B cell (primary cell): ENCODE measurements at regions not wholly inside any gene's neighbourhood (a gene's known extent, or its start where the extent isn't known, plus 50 kb on each side); places are given as distances from the start of the nearest gene placed in this dataset.

Experiments
- ATAC-seq: fragments of 200-7000 bp; cut with Tn5 transposase; one replicate; pipeline ENCODE4 v1.10.0; 2021; ENCODE audit warnings: low read depth, mild to moderate bottlenecking, moderate number of reproducible peaks, moderate library complexity
- CTCF ChIA-PET: fragments of 350-600 bp; sonication (Branson Sonifier 250); formaldehyde crosslinking; loops from one replicate; lab custom pipeline; 2021; ENCODE audit warnings: antibody characterized with exemption, inconsistent platforms; lab: Charles Lee
- POLR2A ChIA-PET: fragments of 350-600 bp; sonication (Branson Sonifier 250); formaldehyde crosslinking; loops from one replicate; lab custom pipeline; 2021; ENCODE audit warnings: antibody characterized with exemption; lab: Charles Lee
- DNase-seq: peaks from one replicate; pipeline ENCODE4 v3.0.0; 2013
- H2AFZ ChIP-seq: 2 replicates; pipeline ENCODE4 v1.6.1; 2012; ENCODE audit warnings: mild to moderate bottlenecking, low read depth, low read length; ENCODE audit not compliant: insufficient read depth, poor library complexity, severe bottlenecking
- H3K27ac ChIP-seq, 2 donors: 1 replicate in 1 of 2; 2 replicates in 1 of 2; pipeline ENCODE4 v1.5.1; 2012 to 2013; ENCODE audit warnings: low read length in 2 of 2, mild to moderate bottlenecking in 2 of 2, moderate library complexity in 1 of 2
- H3K27me3 ChIP-seq, 4 experiments: fragments of 200-600 bp in 1 of 4; sonication (generic) in 1 of 4; replicated peaks in 1 of 4; 1 replicate in 2 of 4; 2 replicates in 2 of 4; pipeline versions ENCODE4 v1.6.1 to v1.7.0; 2013 to 2016; ENCODE audit warnings: low read length in 3 of 4, mild to moderate bottlenecking in 2 of 4, mixed read lengths in 1 of 4, moderate library complexity in 1 of 4; ENCODE audit not compliant: insufficient read depth in 4 of 4, control insufficient read depth in 3 of 4; ENCODE audit errors: control extremely low read depth in 1 of 4
- H3K36me3 ChIP-seq, 2 experiments: replicated peaks in 1 of 2; 1 replicate in 1 of 2; 2 replicates in 1 of 2; pipeline versions ENCODE4 v1.6.1 to v1.7.1; 2013; ENCODE audit warnings: low read length in 1 of 2; ENCODE audit not compliant: insufficient read depth in 2 of 2, control insufficient read depth in 1 of 2; ENCODE audit errors: control extremely low read depth in 1 of 2, extremely low read depth in 1 of 2
- H3K4me1 ChIP-seq, 2 donors: fragments of 200-600 bp in 1 of 2; sonication (generic) in 1 of 2; 1 replicate in 1 of 2; 2 replicates in 1 of 2; pipeline versions ENCODE4 v1.5.1 to v1.6.1; 2013 to 2017; ENCODE audit warnings: low read length in 2 of 2; ENCODE audit not compliant: control insufficient read depth in 2 of 2, insufficient read depth in 2 of 2
- H3K4me2 ChIP-seq: replicated peaks from 2 replicates; pipeline ENCODE3; 2012; ENCODE audit warnings: mild to moderate bottlenecking, low read depth, low read length; ENCODE audit not compliant: poor library complexity, severe bottlenecking
- H3K4me3 ChIP-seq, 5 experiments: fragments of 200-600 bp in 1 of 5; sonication (generic) in 1 of 5; 1 replicate in 3 of 5; 2 replicates in 2 of 5; pipeline versions ENCODE4 v1.5.1 to v1.7.0; 2011 to 2016; ENCODE audit warnings: low read length in 4 of 5, mild to moderate bottlenecking in 4 of 5, low read depth in 2 of 5, control low read depth in 1 of 5, moderate library complexity in 1 of 5; ENCODE audit not compliant: insufficient read depth in 1 of 5; ENCODE audit errors: control extremely low read depth in 1 of 5, extremely low read depth in 1 of 5
- H3K79me2 ChIP-seq: fragments of 200-600 bp; sonication (generic); one replicate; pipeline ENCODE4 v1.6.0; 2016; ENCODE audit warnings: low read length; ENCODE audit not compliant: control insufficient read depth, insufficient read depth
- H3K9ac ChIP-seq: fragments of 200-600 bp; sonication (generic); 2 replicates; pipeline ENCODE4 v1.6.1; 2017; ENCODE audit warnings: mild to moderate bottlenecking, low read length, moderate library complexity
- H3K9me3 ChIP-seq, 3 donors: one replicate each; pipeline versions ENCODE4 v1.6.1 to v1.7.1; 2013; ENCODE audit warnings: low read length in 2 of 3; ENCODE audit not compliant: control insufficient read depth in 2 of 3, insufficient read depth in 1 of 3; ENCODE audit errors: control extremely low read depth in 1 of 3
- H4K20me1 ChIP-seq: 2 replicates; pipeline ENCODE4 v1.6.0; 2012; ENCODE audit warnings: mild to moderate bottlenecking, low read length; ENCODE audit not compliant: insufficient read depth, control insufficient read depth, poor library complexity, severe bottlenecking
- H3K27ac Mint-ChIP-seq: one replicate; pipeline ENCODE4 v1.8.0; 2021; ENCODE audit warnings: mixed read lengths
- H3K27me3 Mint-ChIP-seq: one replicate; pipeline ENCODE4 v1.8.0; 2021; ENCODE audit warnings: mixed read lengths
- H3K4me1 Mint-ChIP-seq: one replicate; pipeline ENCODE4 v1.8.0; 2021; ENCODE audit warnings: mixed read lengths
- H3K4me3 Mint-ChIP-seq: one replicate; pipeline ENCODE4 v1.8.0; 2021; ENCODE audit warnings: mixed read lengths
- H3K9me3 Mint-ChIP-seq: one replicate; pipeline ENCODE4 v1.8.0; 2022; ENCODE audit warnings: mixed read lengths; ENCODE audit not compliant: insufficient read depth
- EZH2 ChIP-seq: IDR thresholded peaks from 2 replicates; pipeline ENCODE4 v1.6.1; 2012; ENCODE audit warnings: borderline replicate concordance, low read depth, mild to moderate bottlenecking, moderate library complexity, low read length; ENCODE audit not compliant: insufficient read depth, poor library complexity, severe bottlenecking
- WGBS: methylation state at CpG from one replicate; pipeline ENCODE4 v1.1.5; 2013; ENCODE audit warnings: missing lambda C conversion rate; ENCODE audit not compliant: insufficient coverage; 5-methylcytosine and 5-hydroxymethylcytosine counted together
- intact Hi-C: fragments of 100-400 bp; cut with micrococcal nuclease; formaldehyde crosslinking; loops from one replicate; pipeline ENCODE4 v1.10.0; 2022
- TF ChIP-seq, protein P1 (sequence below): fragments of 200-600 bp; IDR thresholded peaks from one replicate; pipeline ENCODE4 v1.8.0; 2022; ENCODE audit warnings: antibody characterized with exemption, mild to moderate bottlenecking

DNA sequence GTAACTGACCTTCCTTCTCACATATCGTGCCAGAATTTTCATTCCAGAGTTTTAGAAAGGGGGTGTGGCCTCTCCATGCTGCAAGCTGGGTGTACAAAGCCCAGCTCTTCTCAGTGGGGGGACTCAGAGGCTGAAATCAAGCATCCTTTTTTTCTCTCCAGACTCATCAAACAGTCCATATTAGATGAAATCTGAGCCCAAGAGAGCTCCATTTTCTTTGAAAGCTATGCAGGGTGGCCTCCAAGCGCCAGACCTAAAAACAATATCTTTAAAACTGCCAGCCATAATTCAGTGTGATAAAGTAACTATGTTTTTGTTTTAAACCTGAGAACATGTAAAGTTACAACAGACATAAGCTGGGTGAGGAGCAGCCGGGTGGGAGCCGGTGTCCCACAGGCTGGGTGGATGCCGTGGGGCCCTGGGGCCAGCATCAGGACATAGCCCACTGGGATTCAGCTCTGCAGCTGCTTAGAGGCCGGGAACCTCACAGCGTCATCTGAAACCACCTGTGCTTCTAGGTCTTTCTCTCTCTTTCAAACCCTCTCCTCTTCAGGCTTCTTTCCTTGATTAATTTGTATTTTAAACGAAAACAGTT, 249.2 kb downstream of the ZNF536 start:
- CTCF ChIA-PET: interaction anchor here (1.6 kb wide), 1 partner anchor 8 kb away, joined by 3 read pairs; no protein-coding TSS in a partner anchor

GRCh38 chr19:30620354-30620753, 248.2 kb downstream of the ZNF536 start:
- WGBS: 75% methylated on average over 3 of the region's 4 CpGs
- TF ChIP-seq, protein P1, sequence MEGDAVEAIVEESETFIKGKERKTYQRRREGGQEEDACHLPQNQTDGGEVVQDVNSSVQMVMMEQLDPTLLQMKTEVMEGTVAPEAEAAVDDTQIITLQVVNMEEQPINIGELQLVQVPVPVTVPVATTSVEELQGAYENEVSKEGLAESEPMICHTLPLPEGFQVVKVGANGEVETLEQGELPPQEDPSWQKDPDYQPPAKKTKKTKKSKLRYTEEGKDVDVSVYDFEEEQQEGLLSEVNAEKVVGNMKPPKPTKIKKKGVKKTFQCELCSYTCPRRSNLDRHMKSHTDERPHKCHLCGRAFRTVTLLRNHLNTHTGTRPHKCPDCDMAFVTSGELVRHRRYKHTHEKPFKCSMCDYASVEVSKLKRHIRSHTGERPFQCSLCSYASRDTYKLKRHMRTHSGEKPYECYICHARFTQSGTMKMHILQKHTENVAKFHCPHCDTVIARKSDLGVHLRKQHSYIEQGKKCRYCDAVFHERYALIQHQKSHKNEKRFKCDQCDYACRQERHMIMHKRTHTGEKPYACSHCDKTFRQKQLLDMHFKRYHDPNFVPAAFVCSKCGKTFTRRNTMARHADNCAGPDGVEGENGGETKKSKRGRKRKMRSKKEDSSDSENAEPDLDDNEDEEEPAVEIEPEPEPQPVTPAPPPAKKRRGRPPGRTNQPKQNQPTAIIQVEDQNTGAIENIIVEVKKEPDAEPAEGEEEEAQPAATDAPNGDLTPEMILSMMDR: no peak
- TF ChIP-seq EZH2: no peak
- ATAC-seq (no peak), DNase-seq (no peak)
- H3K27ac ChIP-seq: no peak overlapping the region
- ChIA-PET POLR2A (no interaction called here), CTCF (interaction anchor here (1.6 kb wide), 1 partner anchor 9 kb away, joined by 3 read pairs; no protein-coding TSS in a partner anchor)
- H3K9me3 ChIP-seq: peaks cover 0 to 22% (median 9%) of the 10 kb centered on the region in 3 donors
- H3K4me1 Mint-ChIP-seq: no peaks in the 10 kb centered on the region
- no peak overlapping the region for H3K4me2 ChIP-seq
- H3K27me3 Mint-ChIP-seq: no peaks in the 10 kb centered on the region
- no peak overlapping the region for H3K27ac Mint-ChIP-seq
- H3K27me3 ChIP-seq: no peaks in the 10 kb centered on the region
- H3K36me3 ChIP-seq: no peaks in the 10 kb centered on the region
- no peak overlapping the region for H2AFZ ChIP-seq
- no peak overlapping the region for H3K9ac ChIP-seq
- peaks cover 2% of the 10 kb centered on the region for H3K9me3 Mint-ChIP-seq
- no peaks in the 10 kb centered on the region for H4K20me1 ChIP-seq
- intact Hi-C loops: no loop called here
- no peak overlapping the region for H3K4me3 Mint-ChIP-seq
- H3K79me2 ChIP-seq: no peaks in the 10 kb centered on the region
- no peak overlapping the region for H3K4me3 ChIP-seq
- H3K4me1 ChIP-seq: no peaks in the 10 kb centered on the region

More for the DNA sequence above, 249.2 kb downstream of the ZNF536 start:
- Mint-ChIP-seq H3K4me3 (no peak overlapping the region), H3K4me1 (no peaks in the 10 kb centered on the region), H3K9me3 (peaks cover 2% of the 10 kb centered on the region), H3K27me3 (no peaks in the 10 kb centered on the region), H3K27ac (no peak overlapping the region)
- POLR2A ChIA-PET: no interaction called here
- WGBS: 96% methylated on average over 7 of the region's 8 CpGs
- Histone ChIP-seq H3K9ac (no peak overlapping the region), H3K36me3 (no peaks in the 10 kb centered on the region), H2AFZ (no peak overlapping the region), H3K27ac (no peak overlapping the region), H3K4me2 (no peak overlapping the region), H3K79me2 (no peaks in the 10 kb centered on the region), H3K27me3 (no peaks in the 10 kb centered on the region), H3K9me3 (peaks cover 0 to 25% (median 9%) of the 10 kb centered on the region in 3 donors), H3K4me1 (no peaks in the 10 kb centered on the region), H3K4me3 (no peak overlapping the region), H4K20me1 (no peaks in the 10 kb centered on the region)
- ATAC-seq (no peak), DNase-seq (no peak)
- no peak for TF ChIP-seq EZH2
- TF ChIP-seq, protein P1: no peak
- intact Hi-C loops: no loop called here
